NCI-H69 (cell line): ENCODE measurements at regions not wholly inside any gene's neighbourhood (a gene's known extent, or its start where the extent isn't known, plus 50 kb on each side); places are given as distances from the start of the nearest gene placed in this dataset.
"Not testable (repeated sequence)": the region's sequence is repeated elsewhere in the genome, so short reads cannot be mapped to it uniquely, and the experiment has no call there.

Experiments
- DNase-seq: peaks from one replicate; lab custom pipeline; 2025; lab: John Stamatoyannopoulos, UW

DNA sequence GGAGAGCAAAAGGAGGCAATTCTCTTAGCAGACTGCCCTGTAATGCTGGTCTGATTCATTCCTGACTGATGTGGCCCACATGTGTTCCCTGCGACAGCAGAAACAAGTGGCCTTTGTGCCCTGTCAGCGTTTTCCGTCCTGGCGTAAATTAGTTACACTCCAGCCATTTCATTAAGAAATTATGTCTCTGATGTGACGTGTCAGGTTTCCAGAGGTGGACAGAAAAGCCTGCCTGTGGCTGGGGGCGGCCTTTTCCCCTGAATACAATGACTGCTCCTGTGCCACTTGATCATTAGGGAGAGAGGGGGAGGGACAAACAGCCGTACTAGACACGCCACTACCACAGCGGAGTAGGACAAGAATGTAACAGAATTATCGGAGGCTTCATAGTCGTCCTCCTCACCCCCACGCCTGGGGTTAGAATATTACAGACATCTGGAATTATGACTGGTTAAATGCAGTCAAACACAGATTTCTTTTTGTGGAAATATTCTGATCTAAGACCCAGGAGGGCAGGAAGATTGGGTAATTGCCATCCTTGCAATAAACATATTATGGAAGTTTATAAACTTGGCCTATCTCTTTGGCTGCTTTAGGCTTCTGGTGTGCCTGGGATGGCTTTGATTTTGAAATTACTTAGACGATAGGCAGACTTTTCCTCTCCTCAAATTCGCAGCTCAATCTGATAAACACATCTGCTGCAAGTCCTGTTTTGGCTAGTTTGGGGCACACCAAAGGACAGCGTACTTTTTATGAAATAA lies 146.2 kb upstream of the BCOR start:
- no peak for DNase-seq

DNA sequence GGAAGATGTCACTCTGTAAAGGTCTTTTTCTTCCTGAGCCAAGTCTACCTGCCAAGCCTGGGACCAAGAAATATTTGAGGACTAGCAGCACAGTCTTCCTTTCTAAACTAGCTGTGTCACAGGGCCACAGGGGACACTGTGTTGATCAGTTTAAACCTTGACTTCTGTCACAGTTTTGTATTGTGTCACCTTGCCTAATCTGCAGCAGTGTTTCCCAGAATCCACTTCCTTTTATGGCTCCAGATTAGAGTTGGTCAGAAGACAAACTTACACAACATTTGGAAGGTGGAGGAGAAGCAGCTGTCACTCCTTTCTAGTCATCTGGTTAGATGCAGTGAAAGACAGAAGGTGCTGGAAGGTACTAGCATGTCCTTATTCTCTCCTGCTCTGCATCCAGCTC lies 143.1 kb upstream of the BCOR start:
- DNase-seq: no peak

DNA sequence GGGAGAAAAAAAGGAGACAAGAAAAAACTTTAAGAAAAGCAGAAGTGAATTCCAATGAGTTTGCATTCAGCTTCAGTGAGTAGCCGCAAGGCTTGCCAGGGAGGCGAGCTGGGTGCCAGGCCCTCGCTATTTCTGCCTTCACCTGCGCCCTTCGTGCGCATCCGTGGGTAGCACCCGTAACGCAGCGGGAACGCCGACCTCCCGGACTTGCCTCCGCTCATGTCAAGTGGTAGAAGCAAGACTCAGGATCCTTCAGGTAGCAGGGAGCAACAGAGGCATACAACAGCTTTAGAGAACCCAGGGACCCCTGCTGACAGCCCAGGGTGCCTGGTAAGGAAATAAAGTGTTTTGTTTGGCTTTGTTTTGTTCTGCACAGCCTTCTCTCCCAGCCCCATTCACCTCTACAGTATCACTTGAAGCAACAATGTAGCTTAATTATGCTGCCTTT lies 140.0 kb upstream of the BCOR start:
- peak; percentile 38 for DNase-seq

DNA sequence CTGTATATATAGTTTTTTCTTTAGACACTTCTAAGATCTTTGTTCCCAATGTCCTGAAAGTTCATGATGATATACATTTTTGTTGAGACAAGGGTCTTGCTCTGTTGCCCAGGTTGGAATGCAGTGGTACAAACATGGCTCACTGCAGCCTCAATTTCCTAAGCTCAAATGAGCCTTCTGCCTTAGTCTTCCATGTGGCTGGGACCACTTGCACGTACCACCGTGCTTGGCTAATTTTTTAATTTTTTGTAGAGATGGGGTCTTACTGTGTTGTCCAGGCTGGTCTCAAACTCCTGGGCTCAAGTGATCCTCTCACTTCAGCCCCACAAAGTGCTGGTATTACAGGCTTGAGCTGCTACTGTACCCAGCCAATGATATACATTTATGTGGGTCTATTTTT lies 132.9 kb upstream of the BCOR start:
- no peak for DNase-seq

DNA sequence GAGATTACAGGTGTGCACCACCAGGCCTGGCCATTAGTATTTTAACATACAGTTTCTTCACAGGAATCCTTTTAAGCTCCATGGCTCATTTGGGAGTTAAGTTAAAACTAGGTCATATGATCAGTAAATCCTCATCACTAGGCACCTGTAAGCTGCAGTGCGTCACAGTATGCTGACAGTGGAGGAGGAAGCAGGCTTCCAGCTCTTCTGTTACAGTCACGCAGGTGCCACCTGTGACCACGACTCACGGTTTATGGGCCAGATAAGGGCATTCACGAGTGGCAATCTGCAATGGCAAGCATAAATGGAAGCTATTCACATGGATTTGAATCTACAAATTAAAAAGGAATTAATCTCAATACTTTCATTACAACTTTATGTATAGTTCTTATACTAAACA lies 129.4 kb upstream of the BCOR start:
- no peak for DNase-seq

DNA sequence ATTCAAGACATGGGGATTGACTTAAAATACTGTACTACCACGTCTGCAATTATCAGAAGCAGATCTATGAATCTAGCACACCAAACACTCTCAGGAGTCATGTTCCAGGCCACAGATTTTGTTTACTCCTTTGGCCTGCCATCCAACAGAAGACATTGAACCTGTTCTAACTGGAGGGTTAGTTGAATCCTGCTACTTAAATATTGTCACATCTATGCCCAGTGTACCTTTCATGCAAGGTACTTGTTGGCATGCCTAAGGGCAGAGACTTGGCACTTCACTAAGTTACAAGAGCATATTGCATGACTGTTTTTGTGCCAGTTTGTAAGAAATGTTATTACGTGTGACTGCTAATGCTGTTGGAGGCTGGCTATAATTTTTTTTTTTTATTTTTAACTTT lies 126.9 kb upstream of the BCOR start:
- DNase-seq: no peak

DNA sequence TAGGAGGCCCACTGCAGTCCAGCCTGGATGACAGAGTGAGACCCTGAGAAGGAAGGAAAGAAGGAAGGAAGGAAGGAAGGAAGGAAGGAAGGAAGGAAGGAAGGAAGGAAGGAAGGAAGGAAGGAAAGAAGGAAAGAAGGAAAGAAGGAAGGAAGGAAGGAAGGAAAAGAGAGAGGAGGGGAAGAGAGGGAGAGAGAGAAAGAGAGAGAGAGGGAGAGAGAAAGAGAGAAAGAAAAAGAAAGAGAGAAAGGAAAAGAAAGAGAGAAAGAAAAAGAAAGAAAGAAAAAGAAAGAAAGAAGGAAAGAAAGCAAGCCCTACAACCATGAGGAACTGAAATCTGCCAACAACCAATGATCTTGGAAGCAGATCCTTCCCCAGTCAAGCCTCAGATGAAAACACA lies 124.9 kb upstream of the BCOR start:
- not testable (repeated sequence) for DNase-seq

DNA sequence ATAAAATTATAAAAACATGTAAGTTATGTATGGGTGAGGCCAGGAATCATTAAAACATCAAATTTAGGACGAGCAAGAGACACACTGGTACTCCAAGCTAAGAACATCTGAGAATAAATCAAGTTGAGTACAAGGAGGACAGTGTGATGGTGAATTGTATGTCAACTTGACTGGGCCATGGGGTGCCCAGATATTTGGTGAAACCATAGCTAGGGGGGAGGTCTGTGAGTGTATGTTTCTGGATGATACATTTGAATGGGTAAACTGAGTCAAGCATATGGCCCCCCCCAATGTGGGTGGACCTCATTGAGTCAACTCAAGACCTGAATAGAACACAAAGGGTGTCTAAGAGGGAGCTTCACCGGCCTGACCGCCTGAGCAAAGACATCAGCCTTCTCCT lies 115.3 kb upstream of the BCOR start:
- DNase-seq: no peak

DNA sequence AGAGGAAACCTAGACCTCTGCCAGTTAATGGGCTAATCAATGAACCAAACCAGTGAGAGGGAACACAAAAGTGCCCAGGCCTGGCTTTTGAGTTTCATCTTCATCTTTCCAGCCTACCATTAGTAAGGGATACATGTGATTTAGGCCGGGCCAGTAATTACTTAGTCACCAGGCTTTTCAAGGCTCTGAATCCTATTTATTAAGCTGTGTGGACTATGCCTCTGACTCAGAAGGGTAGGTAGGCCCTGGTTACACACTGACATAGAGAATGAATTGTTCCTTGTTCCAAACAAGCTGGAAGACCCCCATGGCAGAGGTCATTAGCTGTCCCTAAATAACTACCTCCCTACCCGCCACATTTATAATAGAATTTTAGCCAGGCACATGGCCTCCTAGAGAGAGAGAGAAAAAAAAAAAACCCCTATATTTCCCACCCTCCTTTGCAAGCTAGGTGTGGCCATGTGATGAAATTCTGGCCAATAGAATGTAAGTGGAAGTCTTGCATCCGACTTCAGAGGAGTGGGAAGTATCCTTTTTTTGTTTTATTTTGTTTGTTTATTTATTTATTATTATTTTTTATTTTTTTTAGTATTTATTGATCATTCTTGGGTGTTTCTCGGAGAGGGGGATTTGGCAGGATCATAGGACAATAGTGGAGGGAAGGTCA lies 112.3 kb upstream of the BCOR start:
- DNase-seq: peak; percentile 23

DNA sequence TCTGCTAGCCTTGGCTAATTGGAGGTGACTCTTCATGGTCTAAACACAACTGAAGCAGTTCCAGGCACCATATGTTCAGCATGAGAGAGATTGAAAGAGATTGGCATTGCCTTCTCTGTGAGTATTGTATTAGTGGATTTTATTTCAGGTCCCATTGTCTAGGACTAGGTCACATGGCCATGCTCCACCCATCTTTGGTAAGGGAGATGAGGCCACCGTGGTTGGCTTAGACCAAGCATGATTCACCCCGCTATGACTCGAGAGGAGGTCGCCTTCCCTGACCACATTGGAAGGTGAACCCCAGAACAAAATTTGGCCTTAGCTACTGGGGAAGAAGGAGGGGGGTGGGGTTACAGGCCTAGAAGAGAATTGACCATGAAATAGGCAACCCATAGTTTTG lies 109.9 kb upstream of the BCOR start:
- peak; percentile 20 for DNase-seq

DNA sequence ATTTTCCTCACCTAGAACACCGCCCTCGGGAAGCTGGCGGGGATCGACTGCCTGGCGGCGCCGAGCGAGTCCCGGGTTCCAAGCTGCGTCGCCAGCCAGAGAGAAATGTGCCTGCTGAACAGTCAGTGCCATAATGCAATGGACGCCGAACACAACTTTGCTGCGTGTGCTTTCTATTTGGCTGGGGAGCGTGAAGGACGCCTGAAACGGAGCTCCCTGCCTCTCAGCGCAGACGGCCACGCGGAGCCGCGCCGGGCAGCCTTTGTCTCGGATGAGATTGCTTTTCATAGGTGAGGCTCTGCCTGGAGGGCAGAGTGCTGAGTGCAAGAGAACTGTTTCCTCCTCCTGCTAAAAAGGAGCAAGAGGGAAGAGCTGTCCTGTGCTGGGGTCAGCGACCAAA lies 107.7 kb upstream of the BCOR start:
- DNase-seq: peak; percentile 78

DNA sequence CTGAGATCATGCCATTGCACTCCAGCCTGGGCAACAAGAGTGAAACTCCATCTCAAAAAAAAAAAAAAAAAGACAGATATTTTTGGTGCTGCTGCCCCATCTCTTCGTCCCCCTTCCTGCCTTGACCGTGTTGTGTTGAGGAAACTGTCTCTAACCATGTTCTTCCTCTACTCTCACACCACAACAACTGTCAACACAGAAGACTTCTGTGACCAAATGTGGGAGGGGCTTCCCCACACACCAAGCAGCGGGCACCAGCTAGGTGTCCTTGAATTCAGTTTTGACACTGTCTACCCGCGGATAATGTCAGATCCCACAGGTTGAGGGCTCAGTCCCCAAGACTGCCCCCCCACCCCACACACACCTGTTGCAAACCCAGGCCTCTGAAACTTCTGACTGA lies 104.7 kb upstream of the BCOR start:
- no peak for DNase-seq

DNA sequence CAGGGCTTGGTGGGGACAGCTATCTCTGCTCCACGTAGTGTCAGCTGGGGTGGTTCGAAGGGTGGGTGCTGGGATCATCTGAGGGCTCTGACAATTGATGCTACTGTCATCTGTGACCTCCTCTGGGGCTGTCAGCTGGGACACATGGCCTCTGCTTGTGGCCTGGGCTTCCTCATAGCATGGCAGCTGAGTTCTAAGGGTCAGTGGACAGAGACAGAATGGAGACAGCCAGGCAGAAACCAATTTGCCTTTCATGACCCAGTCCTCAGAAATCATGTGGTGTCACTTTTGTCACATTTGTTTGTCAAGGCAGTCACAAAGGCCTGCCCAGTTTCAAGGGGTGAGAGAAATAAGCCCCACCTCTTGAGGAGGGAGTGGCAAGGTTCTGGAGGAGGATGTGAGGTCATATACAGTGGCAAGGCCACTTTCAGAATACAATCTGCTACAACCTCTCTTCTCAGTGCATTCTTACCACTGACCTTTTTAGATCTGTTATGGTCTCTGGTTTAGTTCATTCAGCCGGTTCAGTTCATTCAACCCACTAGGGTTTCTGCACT lies 103.6 kb upstream of the BCOR start:
- DNase-seq: peak; percentile 14

DNA sequence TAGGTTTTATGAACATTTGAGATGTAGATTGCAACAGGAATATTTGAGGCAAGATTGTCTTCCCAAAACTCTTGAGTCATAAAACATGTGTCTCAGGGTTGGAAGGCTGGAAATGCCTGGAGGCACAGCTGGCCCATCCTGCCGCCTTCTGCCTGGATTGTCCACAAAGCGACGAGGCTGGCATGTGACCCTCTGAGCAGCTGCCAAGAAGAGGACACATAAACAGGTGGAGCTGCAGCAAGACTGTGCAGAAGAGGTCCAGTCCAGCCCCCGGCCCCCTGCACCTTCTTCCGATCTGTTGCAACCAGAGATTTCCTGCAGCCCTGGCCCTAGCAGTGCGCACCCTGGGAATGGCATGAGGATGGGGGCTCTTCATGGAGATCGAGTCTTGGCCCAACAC lies 101.9 kb upstream of the BCOR start:
- DNase-seq: peak; percentile 40

DNA sequence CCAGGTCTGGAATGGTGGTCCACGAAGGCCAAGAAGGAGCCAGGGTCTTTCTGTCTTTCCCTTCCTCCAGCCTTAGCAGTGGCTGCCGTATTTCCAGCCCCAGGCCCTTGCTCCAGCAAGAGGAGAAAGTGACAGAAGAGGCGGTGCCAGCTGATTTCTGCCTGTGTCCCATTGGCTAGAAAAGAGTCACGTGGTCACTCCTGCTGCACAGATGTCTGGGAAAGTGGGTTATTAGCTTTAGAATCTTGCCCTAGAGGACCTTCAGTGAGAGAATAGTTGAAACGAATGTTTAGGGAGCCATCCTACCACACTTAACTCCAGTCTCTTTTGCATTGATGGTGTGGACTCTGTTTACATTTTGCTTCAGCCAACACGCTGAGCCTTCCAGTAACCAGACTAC lies 99.3 kb upstream of the BCOR start:
- DNase-seq: no peak

DNA sequence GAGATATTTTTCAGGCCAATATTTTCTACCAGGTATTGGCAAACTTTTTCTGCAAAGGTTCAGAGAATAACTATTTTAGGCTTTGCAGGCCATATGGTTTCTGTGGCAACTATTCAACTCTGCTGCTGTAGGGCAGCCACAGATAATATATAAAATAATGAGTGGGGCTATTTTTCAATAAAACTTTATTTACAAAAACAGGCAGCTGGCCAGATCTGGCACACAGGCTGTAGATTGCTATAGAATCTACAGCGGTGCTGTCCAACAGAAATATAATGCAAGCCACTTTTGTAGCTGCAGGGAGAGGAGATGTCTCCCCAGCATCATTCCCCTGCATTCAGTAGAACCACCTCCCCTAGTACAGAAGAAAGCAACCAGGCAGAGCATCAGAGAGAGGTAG lies 97.6 kb upstream of the BCOR start:
- DNase-seq: no peak

DNA sequence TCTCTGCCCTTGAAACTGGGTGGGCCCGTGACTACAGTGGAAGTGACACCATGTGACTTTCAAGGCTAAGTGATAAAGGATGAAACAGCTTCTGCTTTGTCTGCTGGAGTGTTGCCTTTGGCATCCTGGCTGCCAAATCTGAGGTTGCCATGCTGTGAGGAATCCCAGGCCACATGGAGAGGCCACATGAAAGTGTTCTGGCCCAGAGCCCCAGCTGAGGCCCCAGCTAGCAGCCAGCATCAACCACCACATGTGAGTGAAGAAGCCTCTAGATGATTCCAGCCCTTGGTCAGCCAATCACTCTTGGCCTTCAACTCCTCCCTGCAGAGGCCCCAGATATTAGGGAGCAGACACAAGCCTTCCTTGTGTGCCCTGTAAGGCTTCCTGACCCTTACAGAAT lies 94.4 kb upstream of the BCOR start:
- no peak for DNase-seq

DNA sequence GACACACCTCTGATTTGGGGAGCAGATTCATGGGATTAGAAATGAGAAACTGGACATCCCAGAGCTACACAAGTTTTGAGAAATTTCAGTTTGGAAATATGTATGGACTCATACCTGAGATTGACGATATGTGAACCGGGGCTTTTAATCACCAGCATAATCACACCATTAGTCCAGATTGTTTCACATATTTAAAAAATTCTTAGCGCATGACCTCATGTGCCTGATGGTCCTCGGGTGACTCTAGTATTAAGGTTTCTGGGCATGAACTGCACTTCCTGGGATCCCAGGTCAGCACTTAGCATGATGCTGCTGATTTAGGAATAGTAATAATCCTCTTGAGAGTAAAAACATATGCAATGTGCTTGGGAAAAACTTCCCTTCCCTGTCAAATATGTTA lies 91.9 kb upstream of the BCOR start:
- no peak for DNase-seq

DNA sequence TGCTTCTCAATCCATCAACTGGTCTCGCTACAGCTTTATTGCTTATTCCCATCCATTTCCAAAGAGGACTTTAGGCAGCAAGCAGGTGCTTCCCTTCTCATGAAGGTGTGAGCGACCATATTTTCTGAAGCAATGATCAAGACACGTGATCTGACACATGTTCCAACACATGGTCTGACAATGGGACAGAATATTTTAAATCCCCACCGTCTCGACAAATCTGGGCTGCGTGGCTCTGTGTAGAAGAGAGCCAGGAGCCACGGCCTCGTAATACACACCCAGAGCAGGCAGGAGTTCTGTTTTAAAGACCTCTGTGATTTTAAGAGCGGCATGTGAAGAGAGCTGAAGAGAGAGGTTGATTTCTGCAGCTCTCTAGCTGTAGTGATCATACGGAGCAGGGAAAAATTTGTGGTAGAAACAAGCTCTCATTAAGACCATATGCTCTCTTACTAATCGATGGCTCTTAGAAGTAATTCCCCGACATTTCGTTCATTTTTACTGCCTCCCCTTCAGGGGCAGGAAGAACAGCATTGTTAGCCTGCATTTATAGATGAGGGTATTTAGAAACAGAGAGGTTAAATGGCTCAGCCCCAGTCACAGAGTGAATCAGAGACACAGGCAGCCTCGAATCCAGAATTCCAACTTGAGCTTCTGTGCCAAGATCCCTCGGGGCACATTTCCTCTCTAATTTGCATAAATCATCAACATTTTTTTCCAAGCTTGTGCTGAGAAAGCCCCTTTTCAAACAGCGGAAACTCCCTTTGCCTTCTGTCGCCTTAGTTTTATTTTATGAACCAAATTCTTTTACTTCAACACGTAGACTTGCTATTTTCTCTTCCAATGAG lies 91.0 kb upstream of the BCOR start:
- DNase-seq: peak; percentile 17

DNA sequence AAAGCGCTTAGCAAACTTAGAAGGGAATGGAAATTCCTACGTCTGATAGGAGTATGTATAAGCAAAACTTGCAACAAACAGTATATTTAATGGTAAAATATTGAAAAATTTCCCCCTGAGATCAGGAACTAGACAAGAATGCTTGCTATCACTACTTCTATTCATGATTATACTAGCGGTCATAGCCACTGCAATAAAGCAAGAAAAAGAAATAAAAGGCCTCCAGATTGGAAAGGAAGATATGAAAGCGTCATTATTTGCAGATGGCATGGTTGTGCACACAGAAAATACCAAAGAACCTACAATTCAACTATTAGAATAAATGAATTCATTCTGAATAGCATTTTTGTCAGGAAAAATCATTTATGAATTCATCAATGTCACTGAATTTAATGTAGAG lies 87.2 kb upstream of the BCOR start:
- no peak for DNase-seq

DNA sequence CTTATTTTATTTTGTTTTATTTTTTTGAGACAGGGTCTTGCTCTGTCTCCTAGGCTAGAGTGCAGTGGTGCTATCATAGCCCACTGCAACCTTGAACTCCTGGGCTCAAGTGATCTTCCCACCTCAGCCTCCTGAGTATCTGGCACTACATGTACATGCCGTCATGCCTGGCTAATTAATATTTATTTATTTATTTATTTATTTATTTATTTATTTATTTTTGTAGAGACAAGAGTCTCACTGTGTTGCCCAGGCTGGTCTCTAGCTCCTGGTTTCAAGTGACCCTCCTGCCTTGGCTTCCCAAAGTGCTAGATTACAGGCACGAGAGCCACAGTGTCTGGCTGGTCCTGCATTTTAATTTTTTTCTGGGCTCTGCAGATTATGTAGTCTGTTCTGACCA lies 84.9 kb upstream of the BCOR start:
- DNase-seq: no peak

DNA sequence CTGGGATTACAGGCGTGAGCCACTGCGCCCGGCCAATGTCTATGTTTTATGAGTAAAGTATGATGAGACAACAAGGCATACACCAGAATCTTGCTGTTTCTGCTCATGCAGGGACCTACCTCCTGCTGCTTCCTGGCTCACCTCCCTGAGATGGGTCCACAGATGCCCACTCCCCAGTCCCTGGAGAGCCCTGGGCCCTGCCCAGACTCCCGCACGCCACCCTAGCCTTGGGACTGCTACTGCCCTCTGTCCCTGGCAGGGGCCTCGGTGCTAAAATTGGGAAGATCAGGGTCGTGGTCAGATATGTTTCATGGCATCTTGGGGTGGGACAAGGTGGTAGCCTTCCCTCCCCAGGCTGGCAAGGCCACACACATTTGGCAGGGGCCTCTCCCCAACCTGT lies 84.3 kb upstream of the BCOR start:
- DNase-seq: no peak

DNA sequence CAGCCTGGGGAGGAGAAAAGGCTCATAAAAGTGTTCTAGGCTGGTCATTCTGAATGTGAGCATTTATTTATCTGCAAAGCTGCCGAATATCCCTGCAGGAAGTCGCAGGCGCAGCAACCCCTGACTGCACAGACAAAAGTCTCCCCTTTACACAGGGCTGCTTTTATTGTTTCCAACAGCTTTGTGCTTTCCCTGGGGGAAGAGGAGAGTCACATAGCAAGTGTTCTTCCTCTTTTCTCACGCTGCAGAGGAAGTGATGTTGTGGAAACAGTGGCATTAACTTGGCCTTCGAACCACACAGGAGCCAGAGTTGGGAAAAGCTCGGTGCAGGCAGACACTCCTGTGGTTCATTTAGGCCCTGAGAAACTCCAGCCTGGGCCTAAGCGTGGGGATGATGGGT lies 81.5 kb upstream of the BCOR start:
- no peak for DNase-seq
